Astrocyte (in vitro differentiated cells and primary cell): ENCODE measurements at regions not wholly inside any gene's neighbourhood (a gene's known extent, or its start where the extent isn't known, plus 50 kb on each side); places are given as distances from the start of the nearest gene placed in this dataset.

Source experiments
- DNase-seq: peaks from one replicate; pipeline ENCODE4 v3.0.0-alpha.2; 2010; ENCODE audit warnings: low read depth
- FAIRE-seq: peaks from 2 replicates; lab custom pipeline; 2011; peaks lifted over from hg19 to GRCh38; lab: Jason Lieb, UNC
- H2AFZ ChIP-seq: 2 replicates; pipeline ENCODE4 v1.6.0; 2012; ENCODE audit warnings: low read depth, low read length, inconsistent platforms
- H3K27ac ChIP-seq: 2 replicates; pipeline ENCODE4 v1.5.1; 2011; ENCODE audit warnings: low read depth, low read length, inconsistent platforms
- H3K27me3 ChIP-seq: 2 replicates; pipeline ENCODE4 v1.6.0; 2011; ENCODE audit warnings: low read length, inconsistent platforms; ENCODE audit not compliant: insufficient read depth
- H3K36me3 ChIP-seq: 2 replicates; pipeline ENCODE4 v1.5.1; 2011; ENCODE audit warnings: low read length, inconsistent platforms; ENCODE audit not compliant: insufficient read depth
- H3K4me1 ChIP-seq: 2 replicates; pipeline ENCODE4 v1.5.1; 2011; ENCODE audit warnings: low read length, inconsistent platforms; ENCODE audit not compliant: insufficient read depth
- H3K4me2 ChIP-seq: 2 replicates; pipeline ENCODE4 v1.6.0; 2012; ENCODE audit warnings: low read length, inconsistent platforms
- H3K4me3 ChIP-seq: 2 replicates; pipeline ENCODE4 v1.5.1; 2011; ENCODE audit warnings: low read depth, mild to moderate bottlenecking, low read length, inconsistent platforms; ENCODE audit not compliant: insufficient read depth
- H3K79me2 ChIP-seq: 2 replicates; pipeline ENCODE4 v1.6.0; 2012; ENCODE audit warnings: mild to moderate bottlenecking, low read length, inconsistent platforms; ENCODE audit not compliant: insufficient read depth
- H3K9ac ChIP-seq: 2 replicates; pipeline ENCODE4 v1.6.0; 2012; ENCODE audit warnings: mild to moderate bottlenecking, low read length, inconsistent platforms
- H3K9me3 ChIP-seq: 2 replicates; pipeline ENCODE4 v1.5.1; 2012; ENCODE audit warnings: low read depth, mild to moderate bottlenecking, low read length, inconsistent platforms; ENCODE audit not compliant: insufficient read depth
- H4K20me1 ChIP-seq: 2 replicates; pipeline ENCODE4 v1.6.0; 2012; ENCODE audit warnings: low read length, inconsistent platforms; ENCODE audit not compliant: insufficient read depth
- H3K27ac Mint-ChIP-seq: one replicate; pipeline ENCODE4 v1.8.0; 2021; ENCODE audit warnings: mild to moderate bottlenecking, mixed read lengths; ENCODE audit not compliant: unreplicated experiment
- H3K27me3 Mint-ChIP-seq: one replicate; pipeline ENCODE4 v1.8.0; 2021; ENCODE audit warnings: low read depth, mixed read lengths; ENCODE audit not compliant: unreplicated experiment
- H3K36me3 Mint-ChIP-seq: one replicate; pipeline ENCODE4 v1.8.0; 2021; ENCODE audit warnings: low read depth, mixed read lengths; ENCODE audit not compliant: unreplicated experiment
- H3K4me1 Mint-ChIP-seq: one replicate; pipeline ENCODE4 v1.8.0; 2021; ENCODE audit warnings: low read depth, mixed read lengths; ENCODE audit not compliant: unreplicated experiment
- H3K4me3 Mint-ChIP-seq: one replicate; pipeline ENCODE4 v1.8.0; 2021; ENCODE audit warnings: mild to moderate bottlenecking, moderate library complexity, mixed read lengths; ENCODE audit not compliant: unreplicated experiment
- H3K9me3 Mint-ChIP-seq: one replicate; pipeline ENCODE4 v1.8.0; 2021; ENCODE audit warnings: mild to moderate bottlenecking, mixed read lengths; ENCODE audit not compliant: unreplicated experiment
- CTCF ChIP-seq: IDR thresholded peaks from 2 replicates; pipeline ENCODE4 v1.5.1; 2011; ENCODE audit warnings: low read depth, mild to moderate bottlenecking, inconsistent platforms, low read length, moderate library complexity; ENCODE audit not compliant: insufficient read depth
- EZH2 ChIP-seq: IDR thresholded peaks from 2 replicates; pipeline ENCODE4 v1.6.1; 2012; ENCODE audit warnings: mild to moderate bottlenecking, low read length, inconsistent platforms; ENCODE audit not compliant: insufficient read depth

- no peak for FAIRE-seq
- no peaks in the 10 kb centered on the region for H4K20me1 ChIP-seq
- H3K4me1 Mint-ChIP-seq, result peaks cover 5% of the 10 kb centered on the region
Measured at GRCh38 chr6:49003348-49003747, 459.7 kb downstream of the MMUT start.

GRCh38 chr6:49001856-49002541 is 461.1 kb downstream of the MMUT start:
- no peak overlapping the region for H3K27ac Mint-ChIP-seq
- Histone ChIP-seq H3K79me2 (no peaks in the 10 kb centered on the region), H2AFZ (no peak overlapping the region), H3K4me1 (no peaks in the 10 kb centered on the region), H3K4me2 (no peak overlapping the region), H3K4me3 (no peak overlapping the region), H3K9ac (no peak overlapping the region), H3K9me3 (no peaks in the 10 kb centered on the region), H3K36me3 (no peaks in the 10 kb centered on the region), H3K27me3 (no peaks in the 10 kb centered on the region), H4K20me1 (no peaks in the 10 kb centered on the region), H3K27ac (no peak overlapping the region)
- H3K36me3 Mint-ChIP-seq, result no peaks in the 10 kb centered on the region
- DNase-seq, result peak; percentile 25
- H3K9me3 Mint-ChIP-seq, result no peaks in the 10 kb centered on the region
- H3K4me1 Mint-ChIP-seq, result peaks cover 5% of the 10 kb centered on the region
- no peak for FAIRE-seq
- TF ChIP-seq CTCF, result no peak
- TF ChIP-seq EZH2, result no peak
- H3K4me3 Mint-ChIP-seq, result no peak overlapping the region
- no peaks in the 10 kb centered on the region for H3K27me3 Mint-ChIP-seq

More at GRCh38 chr6:49003348-49003747, 459.7 kb downstream of the MMUT start:
- H3K27me3 Mint-ChIP-seq, result no peaks in the 10 kb centered on the region
- Histone ChIP-seq H3K4me1 (no peaks in the 10 kb centered on the region), H3K36me3 (no peaks in the 10 kb centered on the region), H3K9me3 (no peaks in the 10 kb centered on the region), H3K79me2 (no peaks in the 10 kb centered on the region), H3K4me3 (no peak overlapping the region), H3K27ac (no peak overlapping the region), H3K27me3 (no peaks in the 10 kb centered on the region), H3K4me2 (no peak overlapping the region), H2AFZ (no peak overlapping the region), H3K9ac (no peak overlapping the region)
- no peak for TF ChIP-seq EZH2
- no peaks in the 10 kb centered on the region for H3K9me3 Mint-ChIP-seq
- no peaks in the 10 kb centered on the region for H3K36me3 Mint-ChIP-seq
- DNase-seq, result no peak
- no peak overlapping the region for H3K27ac Mint-ChIP-seq
- no peak overlapping the region for H3K4me3 Mint-ChIP-seq

- DNase-seq, result no peak
- H3K79me2 ChIP-seq, result no peaks in the 10 kb centered on the region
- H3K4me3 ChIP-seq, result no peak overlapping the region
- no peaks in the 10 kb centered on the region for H3K9me3 ChIP-seq
- Mint-ChIP-seq H3K4me3 (no peak overlapping the region), H3K27me3 (no peaks in the 10 kb centered on the region), H3K9me3 (no peaks in the 10 kb centered on the region), H3K36me3 (no peaks in the 10 kb centered on the region), H3K4me1 (peaks cover 5% of the 10 kb centered on the region), H3K27ac (no peak overlapping the region)
- no peak for TF ChIP-seq CTCF
- no peaks in the 10 kb centered on the region for H3K27me3 ChIP-seq
- no peak overlapping the region for H3K9ac ChIP-seq
- no peaks in the 10 kb centered on the region for H4K20me1 ChIP-seq
- no peaks in the 10 kb centered on the region for H3K36me3 ChIP-seq
- H2AFZ ChIP-seq, result no peak overlapping the region
- H3K4me1 ChIP-seq, result no peaks in the 10 kb centered on the region
- no peak overlapping the region for H3K4me2 ChIP-seq
- FAIRE-seq, result no peak
- H3K27ac ChIP-seq, result no peak overlapping the region
Measured at GRCh38 chr6:48998574-48998973, 464.5 kb downstream of the MMUT start.
